GM12892 (cell line): ENCODE measurements at regions not wholly inside any gene's neighbourhood (a gene's known extent, or its start where the extent isn't known, plus 50 kb on each side); places are given as distances from the start of the nearest gene placed in this dataset.
"Not testable (repeated sequence)": the region's sequence is repeated elsewhere in the genome, so short reads cannot be mapped to it uniquely, and the experiment has no call there.

ENCODE experiments used
- DNase-seq: peaks from one replicate; pipeline ENCODE4 v3.0.0; 2011; ENCODE audit not compliant: insufficient read length
- FAIRE-seq: peaks from 2 replicates; lab custom pipeline; 2011; peaks lifted over from hg19 to GRCh38; lab: Jason Lieb, UNC
- POLR2A ChIP-seq: IDR thresholded peaks from 2 replicates; pipeline ENCODE4 v1.6.1; 2011; ENCODE audit warnings: low read depth, low read length, control low read depth
- POLR2AphosphoS5 ChIP-seq: IDR thresholded peaks from 2 replicates; pipeline ENCODE4 v1.6.1; 2011; ENCODE audit warnings: low read depth, low read length, control low read depth
- TAF1 ChIP-seq: IDR thresholded peaks from 2 replicates; pipeline ENCODE4 v1.6.1; 2011; ENCODE audit warnings: low read depth, mild to moderate bottlenecking, control low read depth, low read length, borderline replicate concordance

DNA sequence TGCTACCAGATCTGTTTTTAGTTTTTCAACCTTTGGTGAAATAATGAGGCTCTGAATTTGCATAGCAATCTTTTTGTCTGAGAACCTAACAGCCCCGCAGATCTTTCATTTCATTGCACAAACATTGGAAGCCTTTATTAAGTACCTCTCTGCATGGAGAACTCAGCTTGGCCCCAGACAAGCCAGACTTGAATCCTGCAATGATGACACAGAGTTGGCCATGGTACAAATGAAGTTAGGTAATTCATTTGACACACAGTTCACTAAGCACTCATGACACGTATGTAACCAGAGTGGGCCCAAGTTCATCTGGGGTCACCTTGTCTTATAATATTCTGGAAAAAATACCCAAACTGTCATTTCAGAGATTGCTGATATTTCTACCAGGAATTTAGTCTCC lies 439.1 kb upstream of the ID2 start:
- no peak for TF ChIP-seq POLR2AphosphoS5
- TF ChIP-seq TAF1: no peak
- TF ChIP-seq POLR2A: no peak
- no peak for FAIRE-seq
- no peak for DNase-seq

DNA sequence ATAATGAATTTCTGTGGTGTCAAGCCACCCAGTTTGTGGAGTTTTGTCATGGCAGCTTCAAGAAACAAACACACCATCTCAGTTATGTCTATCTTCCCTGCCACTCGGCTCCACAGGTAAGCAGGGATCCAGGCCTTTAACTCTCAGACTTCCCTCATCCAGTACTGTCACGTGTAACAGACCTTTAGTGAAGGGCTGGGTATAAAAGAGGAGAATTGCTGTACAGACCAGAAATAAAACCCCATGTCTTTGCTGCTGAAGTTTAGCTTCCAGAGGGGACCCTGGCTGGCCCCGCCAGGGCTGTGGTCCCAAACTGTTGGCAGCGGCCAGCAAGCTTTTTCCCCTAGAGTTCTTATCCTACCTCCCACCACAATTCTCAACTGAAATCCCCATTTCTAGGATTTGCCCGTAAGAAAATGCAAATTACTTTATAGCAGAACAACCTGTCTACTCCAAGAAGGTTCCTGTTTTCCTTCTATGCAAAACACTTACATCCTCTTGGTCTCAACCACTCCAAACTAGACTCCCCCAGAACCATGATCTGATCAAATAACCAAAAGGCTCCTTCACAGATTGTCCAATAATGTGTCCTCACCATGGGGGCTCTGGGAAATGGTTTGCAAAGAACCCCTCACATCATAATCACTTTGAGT lies 438.0 kb upstream of the ID2 start:
- TF ChIP-seq TAF1 (no peak), POLR2A (no peak), POLR2AphosphoS5 (no peak)
- FAIRE-seq (no peak), DNase-seq (no peak)

DNA sequence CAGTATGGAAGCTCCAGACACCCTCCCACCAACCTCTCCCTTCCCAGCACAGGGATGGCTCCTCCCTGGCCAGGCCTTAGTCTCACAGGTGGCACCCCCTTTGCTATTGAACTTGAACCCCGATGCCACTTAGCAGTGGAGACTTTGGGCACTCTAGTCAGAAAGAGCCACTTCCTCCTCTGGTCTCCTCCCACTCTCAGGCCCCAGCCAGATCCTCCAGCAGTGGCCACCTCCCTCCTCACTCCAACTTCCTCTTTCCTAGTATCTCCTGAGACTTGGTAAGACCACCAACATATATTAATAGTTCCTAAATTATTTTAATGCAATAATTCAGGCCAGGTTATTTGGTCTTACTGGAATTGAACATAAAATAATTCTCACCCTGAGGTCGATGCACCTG lies 437.2 kb upstream of the ID2 start:
- DNase-seq (no peak), FAIRE-seq (no peak)

DNA sequence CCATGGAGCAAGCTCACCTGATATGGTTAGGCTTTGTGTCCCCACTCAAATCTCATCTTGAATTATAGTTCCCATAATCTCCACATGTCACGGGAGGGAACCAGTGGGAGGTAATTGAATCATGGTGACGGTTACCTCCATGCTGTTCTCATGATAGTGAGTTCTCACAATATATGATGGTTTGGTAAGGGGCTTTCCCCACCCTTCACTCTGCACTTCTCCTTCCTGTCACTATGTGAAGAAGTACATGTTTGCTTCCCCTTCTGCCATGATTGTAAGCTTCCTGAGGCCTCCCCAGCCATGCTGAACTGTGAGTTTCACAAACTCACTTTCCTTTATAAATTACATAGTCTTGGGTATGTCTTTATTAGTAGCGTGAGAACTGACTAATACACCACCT lies 435.7 kb upstream of the ID2 start:
- FAIRE-seq: no peak
- TF ChIP-seq POLR2A (no peak), TAF1 (no peak), POLR2AphosphoS5 (no peak)
- DNase-seq: no peak

More for the DNA sequence above, 437.2 kb upstream of the ID2 start:
- TF ChIP-seq TAF1 (no peak), POLR2A (no peak), POLR2AphosphoS5 (no peak)

DNA sequence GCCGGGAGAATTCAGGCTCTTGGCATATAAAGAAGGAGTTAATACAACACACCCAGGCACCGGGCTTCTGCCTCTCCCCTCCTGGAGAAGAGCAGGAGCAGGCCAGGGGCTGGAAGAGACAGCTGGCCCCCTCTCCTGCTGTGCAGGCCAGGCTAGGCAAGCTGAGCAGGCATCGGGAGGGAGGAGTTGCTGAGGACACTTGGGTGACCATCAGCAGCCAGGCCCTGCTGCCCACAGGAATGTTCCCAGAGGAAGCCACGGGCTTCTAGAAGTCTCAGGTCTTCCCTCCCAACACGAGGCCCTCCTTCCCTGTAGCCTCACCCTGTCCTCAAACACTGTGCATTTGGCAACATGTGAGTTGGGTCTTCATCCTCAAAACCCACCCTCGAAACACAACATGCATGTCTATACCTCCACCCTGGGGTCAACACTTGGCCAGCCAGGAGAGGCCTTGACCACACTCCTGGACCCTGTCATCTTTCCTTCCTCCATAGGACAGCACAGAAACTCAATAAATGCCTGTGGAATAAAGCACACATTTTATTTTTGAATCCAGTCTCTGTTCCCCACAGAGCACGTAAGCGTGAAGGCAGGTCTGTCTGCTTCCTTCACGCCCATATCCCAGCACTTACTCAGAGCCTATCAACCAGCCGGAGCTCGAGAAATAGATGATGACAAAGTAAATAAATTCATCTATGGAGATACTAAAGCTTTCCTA lies 433.8 kb upstream of the ID2 start:
- TF ChIP-seq POLR2AphosphoS5 (no peak), POLR2A (no peak), TAF1 (no peak)
- FAIRE-seq (no peak), DNase-seq (no peak)

DNA sequence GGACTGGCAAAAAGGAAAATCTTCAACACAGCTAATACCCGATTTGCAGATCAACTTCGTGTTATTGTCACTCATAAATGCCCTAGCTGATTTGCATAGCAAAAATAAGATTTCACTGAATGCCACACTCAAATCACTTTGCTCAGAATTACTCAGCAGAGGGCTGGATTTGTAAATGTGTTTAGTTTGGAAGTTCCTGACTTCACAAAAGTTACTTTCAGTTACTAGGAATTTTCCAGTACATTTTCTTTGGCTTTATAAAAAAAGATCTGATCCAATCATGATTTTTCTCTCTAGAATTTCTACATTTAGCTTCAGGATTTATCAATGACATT lies 433.3 kb upstream of the ID2 start:
- TF ChIP-seq POLR2AphosphoS5 (no peak), POLR2A (no peak)
- FAIRE-seq (no peak), DNase-seq (no peak)

DNA sequence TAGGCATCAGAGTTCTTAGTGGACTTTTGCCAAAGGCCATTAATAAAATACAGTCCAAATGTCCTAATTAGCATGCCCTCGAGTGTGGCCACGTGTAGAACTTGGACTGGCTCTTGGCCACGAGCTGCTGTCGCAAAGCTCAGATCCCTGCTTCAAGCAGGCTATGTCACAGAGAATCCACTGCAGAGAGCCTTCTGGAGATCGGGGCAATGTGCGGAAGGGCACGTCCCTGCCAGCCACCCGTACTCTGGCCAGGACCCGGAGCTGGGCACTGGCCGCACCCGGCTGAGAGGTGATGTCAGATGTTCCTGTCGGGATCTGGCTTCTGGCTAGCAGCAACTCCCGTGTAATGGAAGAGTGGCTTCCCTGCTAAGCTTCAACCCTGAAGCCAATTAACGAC lies 432.7 kb upstream of the ID2 start:
- FAIRE-seq: no peak
- DNase-seq: no peak
- TF ChIP-seq POLR2A: no peak
- no peak for TF ChIP-seq POLR2AphosphoS5
- no peak for TF ChIP-seq TAF1

DNA sequence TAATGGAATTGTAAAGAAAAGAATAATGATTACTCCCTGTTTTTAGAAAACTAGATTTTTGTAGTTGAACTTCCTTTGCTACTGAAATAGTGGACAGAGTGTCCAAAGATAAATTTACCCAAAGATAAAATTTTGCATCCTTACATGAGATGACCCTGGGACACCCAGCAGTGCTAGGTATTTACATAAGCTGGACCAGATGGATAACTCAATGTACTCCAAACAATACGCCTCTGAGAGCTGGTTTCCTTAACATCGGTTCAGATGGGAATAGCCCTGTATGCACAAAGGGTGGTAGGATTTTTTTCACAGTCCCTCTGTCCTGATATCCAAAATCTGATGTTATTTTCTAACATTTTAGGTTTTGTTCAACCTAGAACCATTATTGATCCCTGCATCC lies 432.1 kb upstream of the ID2 start:
- FAIRE-seq (no peak), DNase-seq (no peak)
- no peak for TF ChIP-seq TAF1
- TF ChIP-seq POLR2AphosphoS5: no peak
- no peak for TF ChIP-seq POLR2A

DNA sequence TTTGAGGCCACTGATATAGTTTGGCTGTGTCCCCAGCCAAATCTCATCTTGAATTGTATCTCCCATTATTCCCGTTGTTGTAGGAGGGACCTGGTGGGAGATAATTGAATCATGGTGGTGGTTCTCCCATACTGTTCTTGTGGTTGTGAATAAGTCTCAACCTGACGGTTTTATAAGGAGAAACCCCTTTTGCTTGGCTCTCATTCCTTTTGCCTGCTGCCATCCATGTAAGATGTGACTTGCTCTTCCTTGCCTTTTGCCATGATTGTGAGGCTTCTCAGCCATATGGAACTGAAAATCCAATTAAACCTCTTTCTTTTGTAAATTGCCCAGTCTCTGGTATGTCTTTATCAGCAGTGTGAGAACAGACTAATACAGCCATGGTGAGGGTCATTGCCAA lies 431.6 kb upstream of the ID2 start:
- not testable (repeated sequence) for FAIRE-seq, DNase-seq

DNA sequence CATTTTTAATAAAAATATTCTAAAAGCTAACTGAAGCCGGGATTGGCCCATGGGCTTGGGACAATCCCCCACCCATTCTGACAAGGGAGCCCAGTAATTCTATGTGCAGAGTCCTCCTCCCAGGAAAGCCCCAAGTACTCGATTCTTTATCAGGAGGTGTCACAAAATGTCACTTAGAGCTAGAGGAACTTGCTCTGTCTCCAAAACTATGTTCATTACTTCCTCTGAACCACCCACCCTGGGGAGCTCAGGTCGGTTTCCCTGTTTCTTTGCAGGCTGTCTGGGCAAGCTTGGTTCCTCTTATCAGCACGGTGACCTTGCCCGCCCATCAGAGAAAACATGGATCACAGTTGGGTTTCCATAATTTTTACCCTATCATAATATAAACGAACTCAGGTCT lies 430.6 kb upstream of the ID2 start:
- FAIRE-seq: no peak
- no peak for DNase-seq
- TF ChIP-seq TAF1 (no peak), POLR2AphosphoS5 (no peak), POLR2A (no peak)

DNA sequence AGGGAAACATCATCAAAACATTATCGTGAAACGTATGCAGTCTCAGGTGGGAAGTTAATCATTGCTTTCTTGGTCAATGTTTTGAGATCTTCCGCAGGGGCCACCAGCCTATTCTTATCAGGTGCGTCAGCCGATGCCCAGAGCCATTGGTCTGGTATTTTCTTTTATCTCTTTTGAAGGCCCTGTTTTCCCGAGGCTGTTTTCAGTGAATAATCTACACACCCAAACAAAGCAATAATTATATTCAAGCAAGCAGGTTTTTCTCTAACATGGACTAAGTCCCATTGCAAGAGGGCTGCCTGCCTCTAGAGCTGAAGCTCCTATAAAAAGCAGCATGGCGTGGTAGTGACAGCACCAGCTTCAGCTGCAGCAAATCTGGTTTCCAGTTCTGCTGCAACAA lies 430.0 kb upstream of the ID2 start:
- FAIRE-seq (no peak), DNase-seq (no peak)
- TF ChIP-seq TAF1 (no peak), POLR2AphosphoS5 (no peak), POLR2A (no peak)

DNA sequence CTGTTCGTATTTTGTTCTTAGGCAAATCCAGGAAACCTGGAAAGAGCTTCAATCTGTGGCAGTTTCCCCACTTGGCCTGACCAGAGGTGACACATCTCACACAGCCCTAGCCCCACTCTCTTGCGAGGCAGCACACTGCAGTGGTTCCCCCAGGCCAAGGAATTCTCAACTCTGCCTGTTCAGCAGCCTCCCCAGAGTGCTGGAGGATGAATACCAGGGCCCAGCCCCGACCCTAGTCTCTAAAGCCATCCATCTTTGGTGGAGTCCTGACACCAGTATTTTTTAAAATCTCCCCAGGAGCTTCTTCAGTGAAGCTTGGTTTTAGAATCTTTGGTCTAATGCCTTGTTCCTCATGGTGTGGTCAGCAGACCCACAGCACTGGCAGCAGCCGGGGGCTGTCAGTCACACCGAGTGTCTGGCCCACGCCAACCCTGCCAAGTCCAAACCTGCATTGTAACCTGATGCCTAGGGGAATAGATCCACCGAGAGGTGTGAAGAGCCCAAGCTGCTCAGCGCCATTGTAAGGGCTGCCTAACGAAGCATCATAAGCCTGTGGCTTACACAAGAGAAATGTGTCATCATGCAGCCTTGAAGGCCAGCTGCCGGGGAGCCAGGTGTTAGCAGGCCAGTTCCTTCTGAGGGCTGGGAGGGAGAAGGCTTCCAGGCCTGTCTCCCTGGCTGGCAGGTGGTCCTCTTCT lies 428.7 kb upstream of the ID2 start:
- TF ChIP-seq POLR2AphosphoS5 (no peak), TAF1 (no peak), POLR2A (no peak)
- DNase-seq (no peak), FAIRE-seq (no peak)

DNA sequence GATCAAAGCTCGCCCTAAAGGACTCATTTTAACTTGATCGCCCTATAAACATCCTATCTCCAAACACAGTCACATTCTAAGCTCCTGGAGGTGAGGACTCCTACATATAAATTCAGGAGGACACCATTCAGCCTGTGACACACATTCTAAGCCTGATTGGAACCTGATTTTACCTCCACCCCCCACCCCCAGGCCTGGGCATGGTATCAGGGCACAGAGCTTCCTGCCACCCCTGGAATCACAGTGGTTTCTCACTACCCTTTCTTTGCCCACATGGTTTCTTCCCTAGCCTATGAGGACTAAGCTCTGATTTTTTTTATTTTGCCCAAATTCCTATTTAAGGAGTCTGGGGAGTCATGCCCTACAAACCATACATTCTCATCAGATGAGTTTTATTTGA lies 428.1 kb upstream of the ID2 start:
- DNase-seq (no peak), FAIRE-seq (no peak)
- TF ChIP-seq POLR2A (no peak), TAF1 (no peak), POLR2AphosphoS5 (no peak)

DNA sequence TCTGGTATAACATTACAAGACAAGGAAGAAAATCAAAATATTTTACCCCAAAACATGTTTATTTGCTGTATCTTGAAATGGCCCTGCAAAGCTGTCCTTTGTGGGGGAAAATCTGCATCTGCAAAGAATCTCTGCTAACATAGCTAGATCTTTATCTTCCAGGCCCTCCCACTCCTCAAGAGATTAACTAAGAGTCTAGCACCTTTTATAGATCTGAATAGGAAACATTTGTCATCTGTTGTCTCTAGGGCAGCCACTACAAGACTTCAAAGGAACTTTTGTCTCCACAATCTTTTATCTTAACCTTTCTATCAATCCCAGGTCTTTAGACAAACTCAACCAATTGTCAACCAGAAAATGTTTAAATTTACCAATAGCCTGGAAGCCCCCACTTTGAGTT lies 427.6 kb upstream of the ID2 start:
- FAIRE-seq, DNase-seq: not testable (repeated sequence)
